MM.1S (cell line): ENCODE measurements at regions not wholly inside any gene's neighbourhood (a gene's known extent, or its start where the extent isn't known, plus 50 kb on each side); places are given as distances from the start of the nearest gene placed in this dataset.

Experiments used
- DNase-seq: peaks from one replicate; pipeline ENCODE4 v3.0.0-alpha.2; 2015
- H2AFZ ChIP-seq: fragments of 300-600 bp; sonication (generic); 2 replicates; pipeline ENCODE4 v1.6.0; 2016; ENCODE audit warnings: antibody characterized with exemption, low read length
- H3F3A ChIP-seq: fragments of 300-600 bp; sonication (generic); 2 replicates; pipeline ENCODE4 v1.6.1; 2016; ENCODE audit warnings: mild to moderate bottlenecking, antibody characterized with exemption, low read length, moderate library complexity, mixed read lengths; ENCODE audit not compliant: insufficient read depth
- H3K27ac ChIP-seq: fragments of 300-600 bp; sonication (generic); 2 replicates; pipeline ENCODE4 v1.5.1; 2016; ENCODE audit warnings: mild to moderate bottlenecking, low read length
- H3K27me3 ChIP-seq: fragments of 300-600 bp; sonication (generic); replicated peaks from 2 replicates; pipeline ENCODE4 v1.6.0; 2016; ENCODE audit warnings: low read length; ENCODE audit not compliant: insufficient read depth
- H3K36me3 ChIP-seq: fragments of 300-600 bp; sonication (generic); replicated peaks from 2 replicates; pipeline ENCODE4 v1.6.1; 2016; ENCODE audit warnings: mild to moderate bottlenecking, low read length, mixed read lengths; ENCODE audit not compliant: insufficient read depth
- H3K4me1 ChIP-seq: fragments of 300-600 bp; sonication (generic); 2 replicates; pipeline ENCODE4 v1.6.1; 2016; ENCODE audit warnings: low read length, mixed read lengths
- H3K4me2 ChIP-seq: fragments of 300-600 bp; sonication (generic); 2 replicates; pipeline ENCODE4 v1.6.0; 2016; ENCODE audit warnings: low read depth, low read length
- H3K4me3 ChIP-seq: fragments of 300-600 bp; sonication (generic); 2 replicates; pipeline ENCODE4 v1.5.1; 2016; ENCODE audit warnings: low read length, mixed read lengths
- H3K79me2 ChIP-seq: fragments of 300-600 bp; sonication (generic); 2 replicates; pipeline ENCODE4 v1.6.1; 2016; ENCODE audit warnings: mixed run types, low read length, mixed read lengths
- H3K9ac ChIP-seq: fragments of 300-600 bp; sonication (generic); 2 replicates; pipeline ENCODE4 v1.6.1; 2016; ENCODE audit warnings: low read length, mixed read lengths
- H3K9me2 ChIP-seq: fragments of 300-600 bp; sonication (generic); replicated peaks from 2 replicates; pipeline ENCODE4 v1.6.1; 2016; ENCODE audit warnings: mild to moderate bottlenecking, low read length, mixed read lengths; ENCODE audit not compliant: insufficient read depth
- H3K9me3 ChIP-seq: fragments of 300-600 bp; sonication (generic); replicated peaks from 2 replicates; pipeline ENCODE4 v1.6.1; 2016; ENCODE audit warnings: mild to moderate bottlenecking, low read length, mixed read lengths; ENCODE audit not compliant: insufficient read depth
- H4K20me1 ChIP-seq: fragments of 300-600 bp; sonication (generic); 2 replicates; pipeline ENCODE4 v1.6.1; 2016; ENCODE audit warnings: mild to moderate bottlenecking, low read length, moderate library complexity, mixed read lengths; ENCODE audit not compliant: insufficient read depth
- CTCF ChIP-seq: fragments of 300-600 bp; sonication (generic); IDR thresholded peaks from 2 replicates; pipeline ENCODE4 v1.5.1; 2016; ENCODE audit warnings: antibody characterized with exemption, low read length, mixed read lengths
- EZH2 ChIP-seq: fragments of 300-600 bp; sonication (generic); optimal IDR thresholded peaks from 2 replicates; pipeline ENCODE3; 2017; ENCODE audit warnings: low read depth, mild to moderate bottlenecking, antibody characterized with exemption, low read length, mixed read lengths
- EZH2phosphoT487 ChIP-seq: fragments of 300-600 bp; sonication (generic); IDR thresholded peaks from 2 replicates; pipeline ENCODE4 v1.6.1; 2018; ENCODE audit warnings: antibody characterized with exemption, low read length

GRCh38 chr1:234691567-234691966, 81.6 kb upstream of the IRF2BP2 start:
- H3K79me2 ChIP-seq, result no peaks in the 10 kb centered on the region
- no peak overlapping the region for H2AFZ ChIP-seq
- no peaks in the 10 kb centered on the region for H3K36me3 ChIP-seq
- no peaks in the 10 kb centered on the region for H3F3A ChIP-seq
- no peak overlapping the region for H3K4me2 ChIP-seq
- H4K20me1 ChIP-seq, result no peaks in the 10 kb centered on the region
- TF ChIP-seq CTCF (no peak), EZH2phosphoT487 (no peak), EZH2 (no peak)
- no peak overlapping the region for H3K27ac ChIP-seq
- H3K4me1 ChIP-seq, result 0 out of 2 replicates have a peak, but pooled peaks cover 10% of the 10 kb centered on the region
- no peak overlapping the region for H3K9ac ChIP-seq
- 0 out of 2 replicates have a peak, but pooled peaks cover 8% of the 10 kb centered on the region for H3K27me3 ChIP-seq
- no peaks in the 10 kb centered on the region for H3K9me3 ChIP-seq
- no peaks in the 10 kb centered on the region for H3K9me2 ChIP-seq
- DNase-seq, result no peak
- H3K4me3 ChIP-seq, result no peak overlapping the region

GRCh38 chr1:234690872-234691271, 80.9 kb upstream of the IRF2BP2 start:
- no peak overlapping the region for H3K27ac ChIP-seq
- no peak overlapping the region for H3K4me2 ChIP-seq
- no peaks in the 10 kb centered on the region for H3K79me2 ChIP-seq
- H3K9me2 ChIP-seq, result no peaks in the 10 kb centered on the region
- 0 out of 2 replicates have a peak, but pooled peaks cover 3% of the 10 kb centered on the region for H3K4me1 ChIP-seq
- H3K9ac ChIP-seq, result no peak overlapping the region
- TF ChIP-seq EZH2 (no peak), EZH2phosphoT487 (no peak), CTCF (no peak)
- no peak for DNase-seq
- no peak overlapping the region for H2AFZ ChIP-seq
- H3K4me3 ChIP-seq, result no peak overlapping the region
- H3K9me3 ChIP-seq, result no peaks in the 10 kb centered on the region
- H3K36me3 ChIP-seq, result no peaks in the 10 kb centered on the region
- H4K20me1 ChIP-seq, result no peaks in the 10 kb centered on the region
- 0 out of 2 replicates have a peak, but pooled peaks cover 8% of the 10 kb centered on the region for H3K27me3 ChIP-seq
- H3F3A ChIP-seq, result no peaks in the 10 kb centered on the region

- Histone ChIP-seq H3K27me3 (no peaks in the 10 kb centered on the region), H3K27ac (no peak overlapping the region), H3F3A (no peaks in the 10 kb centered on the region), H3K4me3 (no peak overlapping the region), H3K36me3 (no peaks in the 10 kb centered on the region), H3K4me2 (no peak overlapping the region), H3K4me1 (no peaks in the 10 kb centered on the region), H4K20me1 (no peaks in the 10 kb centered on the region), H3K9me3 (no peaks in the 10 kb centered on the region), H3K79me2 (no peaks in the 10 kb centered on the region), H3K9me2 (no peaks in the 10 kb centered on the region), H3K9ac (no peak overlapping the region), H2AFZ (no peak overlapping the region)
- no peak for DNase-seq
- TF ChIP-seq EZH2 (no peak), CTCF (no peak), EZH2phosphoT487 (no peak)
Observed at GRCh38 chr1:234689236-234689635, 79.3 kb upstream of the IRF2BP2 start.
